NCI-H226 (cell line): ENCODE measurements at regions not wholly inside any gene's neighbourhood (a gene's known extent, or its start where the extent isn't known, plus 50 kb on each side); places are given as distances from the start of the nearest gene placed in this dataset.

Experiments
- DNase-seq: peaks from one replicate; pipeline ENCODE4 v3.0.0-alpha.2; 2015

GRCh38 chr12:132407451-132407961 lies 78.1 kb upstream of the GALNT9 start:
- DNase-seq, result no peak

- no peak for DNase-seq
Observed at GRCh38 chr12:132406493-132407450, 77.4 kb upstream of the GALNT9 start.

GRCh38 chr12:132405742-132406251 lies 76.4 kb upstream of the GALNT9 start:
- no peak for DNase-seq

GRCh38 chr12:132404951-132405741 lies 75.8 kb upstream of the GALNT9 start:
- DNase-seq, result no peak

- DNase-seq, result no peak
Observed at GRCh38 chr12:132404435-132404855, 75.1 kb upstream of the GALNT9 start.

GRCh38 chr12:132403636-132404434 lies 74.4 kb upstream of the GALNT9 start:
- DNase-seq, result no peak

- DNase-seq, result no peak
Observed at GRCh38 chr12:132402831-132403416, 73.5 kb upstream of the GALNT9 start.

GRCh38 chr12:132401982-132402381 lies 72.6 kb upstream of the GALNT9 start:
- no peak for DNase-seq

GRCh38 chr12:132400011-132400641 lies 70.7 kb upstream of the GALNT9 start:
- DNase-seq, result no peak

- DNase-seq, result no peak
Observed at GRCh38 chr12:132399092-132400010, 70.0 kb upstream of the GALNT9 start.

GRCh38 chr12:132398386-132398991 lies 69.1 kb upstream of the GALNT9 start:
- DNase-seq, result no peak

GRCh38 chr12:132397934-132398385 lies 68.6 kb upstream of the GALNT9 start:
- no peak for DNase-seq

- DNase-seq, result no peak
Observed at GRCh38 chr12:132397152-132397933, 68.0 kb upstream of the GALNT9 start.

GRCh38 chr12:132396657-132397056 lies 67.3 kb upstream of the GALNT9 start:
- no peak for DNase-seq

GRCh38 chr12:132395908-132396305 lies 66.5 kb upstream of the GALNT9 start:
- DNase-seq, result no peak

GRCh38 chr12:132395192-132395907 lies 66.0 kb upstream of the GALNT9 start:
- DNase-seq, result no peak

GRCh38 chr12:132393991-132394949 lies 64.9 kb upstream of the GALNT9 start:
- no peak for DNase-seq
